Activated naive CD4-positive, alpha-beta T cell treated with anti-CD3 and anti-CD28 coated beads, Interleukin-2, amount 10 ng/mL, durations not matched to agents 7 days and 5 days (primary cell): ENCODE measurements at regions not wholly inside any gene's neighbourhood (a gene's known extent, or its start where the extent isn't known, plus 50 kb on each side); places are given as distances from the start of the nearest gene placed in this dataset.

Source experiments
- CTCF ChIA-PET: fragments of 350-600 bp; sonication (Branson Sonifier 250); formaldehyde crosslinking; loops from one replicate; lab custom pipeline; 2021; ENCODE audit warnings: antibody characterized with exemption; lab: Charles Lee
- DNase-seq: peaks from one replicate; pipeline ENCODE4 v3.0.0-alpha.2; 2020
- H3K27ac Mint-ChIP-seq: one replicate; pipeline ENCODE4 v1.8.0; 2021; ENCODE audit warnings: mild to moderate bottlenecking, moderate library complexity, mixed read lengths
- H3K27me3 Mint-ChIP-seq: one replicate; pipeline ENCODE4 v1.8.0; 2021; ENCODE audit warnings: mild to moderate bottlenecking, mixed read lengths
- H3K36me3 Mint-ChIP-seq: one replicate; pipeline ENCODE4 v1.8.0; 2021; ENCODE audit warnings: mixed read lengths
- H3K4me1 Mint-ChIP-seq: one replicate; pipeline ENCODE4 v1.8.0; 2021; ENCODE audit warnings: mixed read lengths
- H3K4me3 Mint-ChIP-seq: one replicate; pipeline ENCODE4 v1.8.0; 2021; ENCODE audit warnings: mild to moderate bottlenecking, moderate library complexity, mixed read lengths
- H3K9me3 Mint-ChIP-seq: one replicate; pipeline ENCODE4 v1.8.0; 2021; ENCODE audit warnings: mixed read lengths

DNA sequence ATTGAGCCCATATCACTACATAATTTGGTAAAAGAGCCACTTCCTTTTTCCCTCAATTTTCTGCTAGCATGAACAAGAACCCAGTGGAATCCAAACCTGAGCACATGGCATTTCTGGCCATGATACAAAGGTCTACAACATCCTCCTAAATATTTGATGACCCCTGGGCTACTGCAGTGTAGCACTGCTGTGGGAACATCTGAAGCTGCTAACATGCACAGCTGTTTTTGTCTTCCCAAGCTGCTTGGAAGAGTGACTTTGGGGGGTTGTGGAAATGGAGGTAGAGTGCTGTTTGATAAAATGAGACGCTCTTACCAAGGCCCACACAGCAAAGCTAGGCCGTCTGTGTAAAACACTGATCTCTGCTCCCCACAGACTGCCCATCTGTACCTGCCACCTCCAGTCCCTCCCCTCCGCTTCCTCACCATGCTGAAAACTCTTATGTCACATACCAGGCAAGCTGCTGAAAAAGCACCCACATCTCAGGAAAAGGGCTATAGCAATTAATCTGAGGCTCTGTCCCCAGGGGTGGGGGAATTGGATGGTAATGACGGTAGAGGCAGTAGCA is 197.2 kb upstream of the HNRNPA3 start:
- Mint-ChIP-seq H3K9me3 (no peaks in the 10 kb centered on the region), H3K27me3 (peaks cover 4% of the 10 kb centered on the region), H3K4me3 (no peak overlapping the region), H3K4me1 (no peaks in the 10 kb centered on the region), H3K27ac (no peak overlapping the region), H3K36me3 (no peaks in the 10 kb centered on the region)
- no peak for DNase-seq
- CTCF ChIA-PET, result no interaction called here

GRCh38 chr2:177020524-177021119 is 192.0 kb upstream of the HNRNPA3 start:
- DNase-seq, result no peak
- H3K27ac Mint-ChIP-seq, result no peak overlapping the region
- H3K4me3 Mint-ChIP-seq, result no peak overlapping the region
- H3K4me1 Mint-ChIP-seq, result no peaks in the 10 kb centered on the region
- no peaks in the 10 kb centered on the region for H3K9me3 Mint-ChIP-seq
- no peaks in the 10 kb centered on the region for H3K36me3 Mint-ChIP-seq
- peaks cover 6% of the 10 kb centered on the region for H3K27me3 Mint-ChIP-seq
- CTCF ChIA-PET, result no interaction called here

DNA sequence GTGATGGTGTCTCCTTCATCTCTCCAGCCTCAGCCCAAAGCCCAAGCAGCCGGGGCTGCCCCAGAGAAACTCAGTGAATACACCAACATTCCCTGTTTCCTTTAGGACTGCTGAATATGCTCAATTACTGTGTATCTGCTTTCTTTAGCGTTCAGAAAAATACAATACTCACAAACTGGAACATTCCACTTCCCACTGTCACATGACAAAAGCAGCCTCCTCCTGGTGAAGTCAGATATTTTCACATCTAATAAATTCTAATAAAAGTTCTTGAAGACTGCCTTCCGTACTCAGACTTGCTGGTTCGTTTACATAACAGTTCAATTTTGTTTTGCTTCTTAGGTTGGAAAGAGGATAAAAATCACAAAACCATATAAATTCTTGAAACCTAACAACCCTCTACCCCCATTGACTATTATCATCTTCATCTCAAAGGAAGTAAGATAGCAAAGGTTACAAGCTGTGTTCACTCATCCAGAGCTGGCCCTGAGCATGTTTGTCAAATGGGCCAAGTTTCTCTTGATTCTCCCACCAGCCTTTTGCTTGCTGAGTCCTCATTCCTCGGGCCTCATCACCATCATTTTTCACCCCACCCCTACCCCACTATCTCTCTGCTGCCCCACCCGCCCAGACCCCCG is 190.8 kb upstream of the HNRNPA3 start:
- Mint-ChIP-seq H3K27me3 (peaks cover 6% of the 10 kb centered on the region), H3K36me3 (no peaks in the 10 kb centered on the region), H3K4me1 (no peaks in the 10 kb centered on the region), H3K9me3 (no peaks in the 10 kb centered on the region), H3K27ac (no peak overlapping the region), H3K4me3 (no peak overlapping the region)
- CTCF ChIA-PET, result no interaction called here
- no peak for DNase-seq

DNA sequence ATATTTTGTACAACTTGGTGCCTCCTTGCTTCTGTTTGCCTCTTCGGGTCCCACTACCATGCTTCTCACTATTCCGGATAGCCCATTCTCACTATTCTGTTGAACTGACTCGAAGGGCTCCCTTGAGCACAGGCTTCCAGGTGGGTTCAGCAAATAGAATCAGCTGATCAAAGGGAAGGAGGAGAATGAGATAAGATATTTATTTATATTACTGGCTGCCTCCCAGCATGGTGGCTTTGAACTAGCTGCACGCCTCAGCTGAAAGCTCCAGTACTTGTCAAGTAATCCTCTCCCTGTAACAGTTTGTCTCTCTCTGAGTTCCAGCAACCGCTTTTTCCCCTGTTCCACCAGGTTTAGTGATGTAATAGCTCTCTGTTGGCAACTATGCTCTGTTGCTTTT is 187.8 kb upstream of the HNRNPA3 start:
- H3K27me3 Mint-ChIP-seq, result peaks cover 6% of the 10 kb centered on the region
- H3K4me1 Mint-ChIP-seq, result no peaks in the 10 kb centered on the region
- DNase-seq, result no peak
- no peak overlapping the region for H3K4me3 Mint-ChIP-seq
- CTCF ChIA-PET, result interaction anchor here (0.8 kb wide), 1 partner anchor 56 kb away, joined by 3 read pairs; no protein-coding TSS in a partner anchor
- H3K9me3 Mint-ChIP-seq, result no peaks in the 10 kb centered on the region
- H3K36me3 Mint-ChIP-seq, result no peaks in the 10 kb centered on the region
- H3K27ac Mint-ChIP-seq, result no peak overlapping the region

DNA sequence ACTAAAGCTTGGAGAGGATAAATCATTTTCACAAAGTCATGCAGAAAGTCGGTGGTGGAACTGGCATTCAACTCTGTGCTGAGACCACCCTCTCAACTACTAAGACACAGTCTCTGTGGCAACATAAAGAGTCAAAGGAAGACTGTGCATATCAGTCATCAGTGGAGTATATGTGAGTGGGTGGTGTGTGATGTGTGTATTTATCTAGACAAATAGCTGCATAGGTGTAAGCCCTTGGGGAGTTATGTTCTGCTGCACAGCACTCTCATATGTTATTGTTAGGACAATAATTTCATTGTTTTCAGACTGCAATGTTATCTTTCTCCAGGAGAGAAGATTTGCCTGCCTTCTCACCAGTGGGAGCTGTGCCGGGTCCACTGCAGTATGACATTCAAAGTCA is 186.3 kb upstream of the HNRNPA3 start:
- no peaks in the 10 kb centered on the region for H3K9me3 Mint-ChIP-seq
- CTCF ChIA-PET, result no interaction called here
- H3K27ac Mint-ChIP-seq, result no peak overlapping the region
- no peak for DNase-seq
- no peak overlapping the region for H3K4me3 Mint-ChIP-seq
- H3K27me3 Mint-ChIP-seq, result peaks cover 6% of the 10 kb centered on the region
- H3K36me3 Mint-ChIP-seq, result no peaks in the 10 kb centered on the region
- no peaks in the 10 kb centered on the region for H3K4me1 Mint-ChIP-seq

GRCh38 chr2:177026956-177027355 is 185.6 kb upstream of the HNRNPA3 start:
- Mint-ChIP-seq H3K36me3 (no peaks in the 10 kb centered on the region), H3K27me3 (peaks cover 10% of the 10 kb centered on the region), H3K4me1 (no peaks in the 10 kb centered on the region), H3K4me3 (no peak overlapping the region), H3K9me3 (no peaks in the 10 kb centered on the region), H3K27ac (no peak overlapping the region)
- no peak for DNase-seq
- CTCF ChIA-PET, result interaction anchor here (1.5 kb wide), 1 partner anchor 122 kb away, joined by 3 read pairs; no protein-coding TSS in a partner anchor

DNA sequence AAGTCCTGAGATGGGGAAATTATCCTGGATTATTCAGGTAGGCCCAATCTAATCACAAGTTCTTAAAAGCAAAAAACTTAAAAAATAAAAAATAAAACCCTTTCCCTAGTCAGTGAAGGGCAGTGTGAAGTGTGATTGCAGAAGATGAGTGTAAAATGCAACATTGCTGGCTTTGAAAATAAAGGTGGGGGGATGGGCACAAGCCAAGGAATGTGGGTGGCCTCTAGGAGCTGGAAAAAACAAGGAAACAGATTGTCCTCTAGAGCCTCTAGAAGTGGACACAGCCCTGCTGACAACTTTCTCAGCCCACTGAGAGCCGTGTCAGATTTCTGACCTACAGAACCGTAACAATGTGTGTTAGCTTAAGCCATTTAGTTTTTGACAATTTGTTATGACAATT is 184.3 kb upstream of the HNRNPA3 start:
- Mint-ChIP-seq H3K4me3 (no peak overlapping the region), H3K36me3 (no peaks in the 10 kb centered on the region), H3K9me3 (no peaks in the 10 kb centered on the region), H3K4me1 (no peaks in the 10 kb centered on the region), H3K27me3 (peaks cover 10% of the 10 kb centered on the region), H3K27ac (no peak overlapping the region)
- no peak for DNase-seq
- CTCF ChIA-PET, result interaction anchor here (1.5 kb wide), 1 partner anchor 120 kb away, joined by 3 read pairs; no protein-coding TSS in a partner anchor

DNA sequence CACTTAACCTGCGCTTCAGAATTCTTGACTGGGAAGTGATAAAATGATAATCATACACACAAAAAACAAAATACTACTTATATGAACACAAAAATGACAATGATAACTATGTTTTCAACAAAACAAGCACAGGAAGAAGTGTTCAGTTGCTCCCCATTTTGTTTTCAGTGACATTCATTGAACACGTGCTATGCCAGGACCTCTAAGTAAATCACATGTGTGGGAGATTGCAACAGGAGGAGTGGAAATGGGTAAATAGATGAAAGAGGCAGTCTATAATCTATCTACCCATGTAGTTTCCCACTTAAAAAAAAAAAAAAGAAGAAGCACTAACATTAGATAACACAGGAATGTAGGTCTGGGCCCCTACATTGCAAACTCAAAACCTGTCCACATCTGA is 183.5 kb upstream of the HNRNPA3 start:
- Mint-ChIP-seq H3K27ac (no peak overlapping the region), H3K4me1 (no peaks in the 10 kb centered on the region), H3K36me3 (no peaks in the 10 kb centered on the region), H3K4me3 (no peak overlapping the region), H3K27me3 (peaks cover 10% of the 10 kb centered on the region), H3K9me3 (no peaks in the 10 kb centered on the region)
- CTCF ChIA-PET, result no interaction called here
- no peak for DNase-seq

DNA sequence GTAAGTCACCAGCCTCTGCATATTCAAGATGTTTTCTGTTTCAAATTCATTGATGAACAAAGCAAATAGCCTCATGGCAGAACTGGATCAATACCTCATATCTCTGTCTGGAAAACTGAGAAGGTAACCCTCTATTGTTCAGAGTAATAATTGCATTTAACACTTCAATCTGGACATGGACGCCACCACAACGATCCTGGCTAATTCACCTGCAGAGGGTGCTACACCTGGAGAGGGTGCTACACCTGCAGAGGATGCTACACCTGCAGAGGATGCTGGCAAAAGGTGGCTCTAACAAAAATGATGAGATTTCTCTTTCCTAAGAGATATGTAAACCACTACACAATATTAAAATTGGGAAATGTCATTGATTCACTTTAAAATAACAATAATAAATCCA is 183.1 kb upstream of the HNRNPA3 start:
- Mint-ChIP-seq H3K9me3 (no peaks in the 10 kb centered on the region), H3K36me3 (no peaks in the 10 kb centered on the region), H3K27me3 (peaks cover 10% of the 10 kb centered on the region), H3K4me1 (no peaks in the 10 kb centered on the region), H3K27ac (no peak overlapping the region), H3K4me3 (no peak overlapping the region)
- no peak for DNase-seq
- CTCF ChIA-PET, result no interaction called here

- Mint-ChIP-seq H3K27ac (no peak overlapping the region), H3K4me1 (no peaks in the 10 kb centered on the region), H3K9me3 (no peaks in the 10 kb centered on the region), H3K4me3 (no peak overlapping the region), H3K27me3 (peaks cover 10% of the 10 kb centered on the region), H3K36me3 (no peaks in the 10 kb centered on the region)
- CTCF ChIA-PET, result no interaction called here
- DNase-seq, result no peak
Observed at GRCh38 chr2:177029901-177030300, 182.7 kb upstream of the HNRNPA3 start.

GRCh38 chr2:177030451-177031105 is 182.0 kb upstream of the HNRNPA3 start:
- H3K27ac Mint-ChIP-seq, result no peak overlapping the region
- DNase-seq, result no peak
- H3K9me3 Mint-ChIP-seq, result no peaks in the 10 kb centered on the region
- CTCF ChIA-PET, result interaction anchor here (0.5 kb wide), 1 partner anchor 18 kb away, joined by 3 read pairs; no protein-coding TSS in a partner anchor
- H3K27me3 Mint-ChIP-seq, result peaks cover 12% of the 10 kb centered on the region
- no peaks in the 10 kb centered on the region for H3K36me3 Mint-ChIP-seq
- H3K4me3 Mint-ChIP-seq, result no peak overlapping the region
- no peaks in the 10 kb centered on the region for H3K4me1 Mint-ChIP-seq

- Mint-ChIP-seq H3K4me1 (no peaks in the 10 kb centered on the region), H3K27ac (no peak overlapping the region), H3K9me3 (no peaks in the 10 kb centered on the region), H3K27me3 (peaks cover 13% of the 10 kb centered on the region), H3K4me3 (no peak overlapping the region), H3K36me3 (no peaks in the 10 kb centered on the region)
- no peak for DNase-seq
- CTCF ChIA-PET, result interaction anchor here (0.5 to 0.6 kb wide), 2 partner anchors 19 to 378 kb away, joined by 3 read pairs; no protein-coding TSS in a partner anchor
Observed at GRCh38 chr2:177031438-177032180, 181.0 kb upstream of the HNRNPA3 start.

DNA sequence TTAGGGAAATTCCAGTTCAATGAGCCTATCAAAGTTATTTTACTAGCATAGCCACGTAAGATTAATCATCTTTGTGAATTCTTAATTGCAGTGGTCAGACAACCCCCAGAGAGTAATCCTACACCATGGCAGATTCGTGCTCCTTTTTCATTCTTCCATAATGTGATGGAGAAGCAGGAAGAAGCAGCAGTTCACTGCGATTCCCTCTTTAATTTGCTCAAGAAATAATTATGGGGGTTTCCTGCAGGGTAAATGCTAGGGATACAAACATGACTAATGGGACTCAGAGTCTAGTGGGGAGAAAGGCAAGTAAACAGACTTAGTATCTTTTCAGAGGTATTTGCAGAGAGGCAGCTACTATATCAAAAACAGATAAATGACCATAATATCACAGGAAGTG is 175.8 kb upstream of the HNRNPA3 start:
- H3K9me3 Mint-ChIP-seq, result no peaks in the 10 kb centered on the region
- H3K36me3 Mint-ChIP-seq, result no peaks in the 10 kb centered on the region
- H3K27me3 Mint-ChIP-seq, result peaks cover 22% of the 10 kb centered on the region
- H3K4me3 Mint-ChIP-seq, result no peak overlapping the region
- no peak overlapping the region for H3K27ac Mint-ChIP-seq
- CTCF ChIA-PET, result no interaction called here
- DNase-seq, result no peak
- H3K4me1 Mint-ChIP-seq, result no peaks in the 10 kb centered on the region

GRCh38 chr2:177037569-177037968 is 175.0 kb upstream of the HNRNPA3 start:
- Mint-ChIP-seq H3K27ac (no peak overlapping the region), H3K4me3 (no peak overlapping the region), H3K36me3 (no peaks in the 10 kb centered on the region), H3K27me3 (peaks cover 22% of the 10 kb centered on the region), H3K4me1 (no peaks in the 10 kb centered on the region), H3K9me3 (no peaks in the 10 kb centered on the region)
- CTCF ChIA-PET, result no interaction called here
- no peak for DNase-seq
